T-helper 1 cell treated with Interleukin-12 subunit alpha and Interleukin-12 subunit beta and Interleukin-4 antibody, amounts not matched to agents 30 ng/mL and 1 ng/mL, for 36 hours (primary cell): ENCODE measurements at regions not wholly inside any gene's neighbourhood (a gene's known extent, or its start where the extent isn't known, plus 50 kb on each side); places are given as distances from the start of the nearest gene placed in this dataset.
"Not testable (repeated sequence)": the region's sequence is repeated elsewhere in the genome, so short reads cannot be mapped to it uniquely, and the experiment has no call there.

Source experiments
- intact Hi-C: fragments of 100-400 bp; cut with micrococcal nuclease; formaldehyde crosslinking; loops from one replicate; pipeline ENCODE4 v1.15.1; 2024

GRCh38 chr5:155598552-155598951 is 585.0 kb downstream of the KIF4B start:
- intact Hi-C loops, result no loop called here

- intact Hi-C loops, result no loop called here
Measured at GRCh38 chr5:155605920-155606319, 592.4 kb downstream of the KIF4B start.

- intact Hi-C loops, result loop anchor here (1.0 to 10.0 kb wide), 7 partner anchors 1199 to 1750 kb away; no protein-coding TSS in a partner anchor
Measured at GRCh38 chr5:155616779-155617392, 603.3 kb downstream of the KIF4B start.

DNA sequence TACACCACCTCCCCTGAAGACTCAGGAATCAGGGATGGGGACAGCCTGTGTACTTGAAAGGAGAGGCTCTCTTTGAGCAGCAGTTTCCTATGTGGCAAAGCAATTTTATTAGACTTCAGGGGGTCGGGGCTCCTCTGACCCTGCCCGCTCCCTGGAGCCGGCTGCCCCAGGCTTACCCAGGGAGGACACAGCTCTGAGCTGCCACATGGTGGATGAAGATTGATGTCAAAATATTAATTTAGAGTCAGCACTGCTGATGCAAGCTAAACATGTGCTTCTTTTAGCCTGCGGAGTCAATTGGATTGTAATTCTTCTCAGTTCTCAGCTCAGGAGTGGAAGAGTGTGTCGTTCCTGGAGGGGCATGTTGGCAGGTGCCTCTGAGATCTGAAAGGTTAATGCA is 606.1 kb downstream of the KIF4B start:
- intact Hi-C loops, result loop anchor here (5.0 to 10.0 kb wide), 4 partner anchors 1408 to 1748 kb away; no protein-coding TSS in a partner anchor

DNA sequence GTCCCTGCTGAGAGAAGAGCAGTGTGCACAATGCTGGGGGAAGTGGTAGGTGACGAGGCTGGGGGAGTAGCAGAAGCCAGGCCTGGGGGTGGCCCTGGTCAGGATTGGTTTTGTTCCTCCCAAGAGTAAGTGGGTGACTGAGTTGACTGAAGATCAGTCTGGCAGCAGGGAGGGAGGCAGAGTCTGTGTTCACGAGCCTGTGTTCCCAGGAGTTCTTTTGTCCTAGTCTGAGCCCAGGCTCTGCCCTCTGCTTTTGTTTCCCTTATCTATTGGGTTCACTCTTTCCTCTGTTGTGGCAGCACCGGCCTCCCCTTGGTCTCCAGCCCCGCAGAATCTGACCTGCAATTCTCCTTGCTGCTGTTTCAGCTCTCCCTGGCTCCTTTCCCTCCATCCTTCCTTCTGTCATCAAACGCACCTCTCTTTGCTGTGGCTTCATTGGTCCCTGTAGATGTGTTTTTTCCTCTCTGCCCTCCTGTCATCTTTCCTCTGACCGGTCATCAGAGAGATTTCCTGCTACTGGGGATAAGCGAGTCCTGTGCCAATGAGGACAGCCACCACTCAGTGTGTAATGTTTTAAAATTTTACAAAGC is 607.4 kb downstream of the KIF4B start:
- intact Hi-C loops, result no loop called here

- intact Hi-C loops, result no loop called here
Measured at GRCh38 chr5:155624597-155625241, 611.2 kb downstream of the KIF4B start.

DNA sequence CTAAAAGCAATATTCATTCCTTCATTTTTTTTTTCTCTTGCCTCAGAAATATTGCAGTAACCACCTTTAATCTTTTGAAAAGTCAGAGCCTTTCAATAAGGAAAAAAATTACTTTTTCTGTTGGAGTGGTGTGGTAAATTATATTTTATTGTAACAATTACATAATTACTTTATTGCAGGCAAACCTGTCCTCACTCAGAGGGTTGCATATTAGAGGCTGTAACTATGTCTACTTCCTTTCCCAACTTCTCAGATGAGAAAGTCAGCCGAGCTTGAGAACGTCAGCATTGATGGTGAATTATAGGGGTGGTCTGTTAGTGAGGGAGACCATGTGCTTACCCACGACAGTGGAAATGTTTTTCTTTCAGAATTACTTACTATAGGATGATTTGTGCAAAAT is 611.8 kb downstream of the KIF4B start:
- intact Hi-C loops, result no loop called here

DNA sequence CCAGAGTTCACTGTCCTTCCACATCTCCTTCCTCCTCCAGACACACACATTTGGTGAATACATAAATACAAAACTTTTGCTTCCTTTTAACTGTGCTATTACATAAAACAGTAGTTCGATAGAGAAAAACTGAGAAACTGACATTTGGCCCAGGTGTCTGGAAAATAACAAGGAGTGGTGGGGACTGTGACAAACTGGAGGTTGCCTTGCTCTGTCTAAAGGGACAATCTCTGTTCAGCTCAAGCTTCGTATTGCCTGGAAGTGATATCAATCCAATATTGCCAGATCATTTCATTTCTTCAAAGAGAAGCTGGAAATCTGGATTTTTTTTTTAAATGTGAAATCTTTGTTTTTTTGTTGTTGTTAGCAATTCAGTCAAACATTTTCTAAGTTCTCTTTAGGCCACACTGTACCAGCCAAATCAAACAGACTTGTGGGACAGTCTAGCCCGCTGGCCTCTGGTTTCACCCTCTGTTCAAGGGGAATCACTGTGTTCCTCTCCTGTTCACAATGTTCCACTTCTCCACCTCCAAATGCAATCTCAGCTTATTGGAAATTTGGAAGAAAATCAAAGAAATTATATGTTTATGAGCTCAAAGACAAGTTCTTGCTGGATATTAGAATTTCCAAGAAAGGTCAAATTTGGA is 612.5 kb downstream of the KIF4B start:
- intact Hi-C loops, result no loop called here

- intact Hi-C loops, result no loop called here
Measured at GRCh38 chr5:155626592-155626991, 613.0 kb downstream of the KIF4B start.

GRCh38 chr5:155628346-155628745 is 614.8 kb downstream of the KIF4B start:
- intact Hi-C loops, result no loop called here

- intact Hi-C loops, result no loop called here
Measured at GRCh38 chr5:155629597-155629996, 616.0 kb downstream of the KIF4B start.

- intact Hi-C loops, result no loop called here
Measured at GRCh38 chr5:155631116-155631515, 617.6 kb downstream of the KIF4B start.

- intact Hi-C loops, result no loop called here
Measured at GRCh38 chr5:155633338-155633957, 619.9 kb downstream of the KIF4B start.

GRCh38 chr5:155649666-155650065 is 636.1 kb downstream of the KIF4B start:
- intact Hi-C loops, result no loop called here

DNA sequence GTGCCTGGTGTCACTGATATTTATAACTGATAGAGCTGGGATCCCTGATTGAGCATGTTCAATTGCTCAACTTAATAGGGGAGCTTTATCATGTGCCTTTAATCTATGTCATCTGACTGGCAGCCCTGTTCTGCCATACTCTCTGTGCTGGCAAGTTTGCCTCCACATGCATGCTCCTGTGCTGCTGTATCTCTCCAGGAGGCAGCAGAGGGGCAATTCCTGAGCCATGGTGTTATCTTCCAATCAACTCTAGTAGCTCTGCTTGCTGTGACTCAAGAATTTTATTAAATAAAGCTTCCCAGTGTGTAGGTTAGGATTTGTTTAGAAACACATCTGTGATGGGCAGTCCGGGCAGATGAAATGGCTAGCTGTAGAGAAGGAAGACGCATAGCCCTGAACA is 642.0 kb downstream of the KIF4B start:
- intact Hi-C loops, result no loop called here

DNA sequence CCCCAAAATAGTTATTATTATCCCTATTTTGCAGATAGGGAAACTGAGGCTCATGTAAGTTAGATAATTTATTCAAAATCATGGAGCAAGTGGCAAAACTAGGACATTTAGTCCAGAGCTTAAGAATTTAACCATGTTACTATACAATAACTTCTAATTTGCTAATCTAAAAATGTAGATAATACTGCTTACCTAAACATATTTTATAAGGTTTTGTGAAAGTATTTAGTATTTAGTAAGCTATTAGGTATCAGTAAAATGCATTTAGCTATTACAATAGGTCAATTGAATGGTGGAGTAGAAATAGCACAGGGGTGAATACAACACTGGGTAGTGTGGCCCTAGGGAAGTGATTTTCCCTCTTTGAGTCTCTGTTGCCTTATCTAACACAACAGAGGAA is 648.3 kb downstream of the KIF4B start:
- intact Hi-C loops, result no loop called here

DNA sequence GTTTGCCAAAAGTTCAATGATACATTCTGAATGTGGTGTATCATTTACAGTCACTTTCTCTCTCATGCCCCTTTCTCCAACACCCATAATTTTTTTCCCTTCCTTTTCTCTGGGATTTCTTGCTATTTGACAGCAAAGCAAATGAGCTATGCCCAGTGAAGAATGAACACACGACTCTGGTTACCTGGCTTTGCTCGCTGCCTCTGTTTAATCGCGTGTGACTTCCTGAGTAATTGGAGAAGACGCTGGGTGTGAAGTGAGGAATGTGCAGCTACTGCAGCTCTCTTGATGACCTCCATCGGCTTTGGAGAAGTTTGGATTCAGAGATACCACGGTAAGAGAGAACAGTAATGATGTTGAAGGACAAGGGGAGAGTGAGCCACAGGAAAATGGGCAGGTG is 651.8 kb downstream of the KIF4B start:
- intact Hi-C loops, result no loop called here

GRCh38 chr5:155672001-155672400 is 655.0 kb upstream of the SGCD start:
- intact Hi-C loops, result not testable (repeated sequence)

- intact Hi-C loops, result no loop called here
Measured at GRCh38 chr5:155676967-155677366, 650.0 kb upstream of the SGCD start.

- intact Hi-C loops, result no loop called here
Measured at GRCh38 chr5:155678371-155678770, 648.6 kb upstream of the SGCD start.

DNA sequence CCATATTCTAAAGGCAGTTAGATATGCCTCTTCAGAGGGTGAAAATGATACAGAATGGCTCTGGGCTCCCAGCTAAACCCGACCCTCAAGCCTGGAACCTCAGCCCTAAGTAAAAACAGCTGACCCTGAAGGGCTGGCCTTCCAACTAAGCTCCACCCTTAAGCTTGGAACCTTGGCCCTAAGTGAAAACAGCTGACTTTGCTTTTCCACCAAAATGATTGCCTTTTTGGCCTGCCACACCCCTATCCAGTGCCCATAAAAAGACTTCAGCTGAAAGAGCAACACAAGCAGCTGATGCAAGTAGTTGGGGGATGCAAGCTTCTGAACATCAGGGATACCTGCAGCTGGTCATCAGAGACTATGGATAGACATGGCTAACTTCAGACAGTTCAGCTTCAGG is 647.4 kb upstream of the SGCD start:
- intact Hi-C loops, result no loop called here

- intact Hi-C loops, result no loop called here
Measured at GRCh38 chr5:155684417-155684816, 642.5 kb upstream of the SGCD start.
